ENCODE measurements at regions not wholly inside any gene's neighbourhood (a gene's known extent, or its start where the extent isn't known, plus 50 kb on each side); places are given as distances from the start of the nearest gene placed in this dataset.

- TF ChIP-seq ZNF232 (CRISPR knock-in tag; IDR thresholded peaks at IDR 0.05; ENCODE audit: borderline replicate concordance): peak; percentile 20; the same call in 1 of the 2 replicates
- TF ChIP-seq ZEB1 (IDR thresholded peaks at IDR 0.05; ENCODE audit: insufficient replicate concordance, low read depth): no peak
- TF ChIP-seq TFAP4 (IDR thresholded peaks at IDR 0.05; ENCODE audit: borderline replicate concordance, low read depth): peak; percentile 60
- TF ChIP-seq CHD4 (IDR thresholded peaks at IDR 0.05; ENCODE audit: borderline replicate concordance, low read length): no peak
- TF ChIP-seq ZNF451 (CRISPR knock-in tag; IDR thresholded peaks at IDR 0.05): peak; percentile 51; the same call in 1 of the 2 replicates
- 0 out of 2 replicates have a peak, but pooled peaks have one; percentile 53 for TF ChIP-seq ZBTB7B (CRISPR knock-in tag; IDR thresholded peaks at IDR 0.05)
- TF ChIP-seq ZNF501 (CRISPR knock-in tag; IDR thresholded peaks at IDR 0.05): peak; percentile 64
- TF ChIP-seq FOSL1 (CRISPR knock-in tag; IDR thresholded peaks at IDR 0.05; ENCODE audit: borderline replicate concordance): peak; percentile 70; the same call in 1 of the 2 replicates
- TF ChIP-seq, protein P1, sequence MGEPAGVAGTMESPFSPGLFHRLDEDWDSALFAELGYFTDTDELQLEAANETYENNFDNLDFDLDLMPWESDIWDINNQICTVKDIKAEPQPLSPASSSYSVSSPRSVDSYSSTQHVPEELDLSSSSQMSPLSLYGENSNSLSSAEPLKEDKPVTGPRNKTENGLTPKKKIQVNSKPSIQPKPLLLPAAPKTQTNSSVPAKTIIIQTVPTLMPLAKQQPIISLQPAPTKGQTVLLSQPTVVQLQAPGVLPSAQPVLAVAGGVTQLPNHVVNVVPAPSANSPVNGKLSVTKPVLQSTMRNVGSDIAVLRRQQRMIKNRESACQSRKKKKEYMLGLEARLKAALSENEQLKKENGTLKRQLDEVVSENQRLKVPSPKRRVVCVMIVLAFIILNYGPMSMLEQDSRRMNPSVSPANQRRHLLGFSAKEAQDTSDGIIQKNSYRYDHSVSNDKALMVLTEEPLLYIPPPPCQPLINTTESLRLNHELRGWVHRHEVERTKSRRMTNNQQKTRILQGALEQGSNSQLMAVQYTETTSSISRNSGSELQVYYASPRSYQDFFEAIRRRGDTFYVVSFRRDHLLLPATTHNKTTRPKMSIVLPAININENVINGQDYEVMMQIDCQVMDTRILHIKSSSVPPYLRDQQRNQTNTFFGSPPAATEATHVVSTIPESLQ (CRISPR knock-in tag; conservative IDR thresholded peaks at IDR 0.05): no peak
- peak; percentile 17; the same call in 1 of the 2 replicates for TF ChIP-seq ZNF792 (CRISPR knock-in tag; IDR thresholded peaks at IDR 0.05)
- TF ChIP-seq RNF2 (conservative IDR thresholded peaks at IDR 0.05; ENCODE audit: low read depth): no peak
- no peak for TF ChIP-seq MXD3 (CRISPR knock-in tag; IDR thresholded peaks at IDR 0.05)
- TF ChIP-seq GFI1 (CRISPR knock-in tag; IDR thresholded peaks at IDR 0.05; ENCODE audit: borderline replicate concordance): peak; percentile 83
- no peak for TF ChIP-seq KAT2B (IDR thresholded peaks at IDR 0.05; ENCODE audit: borderline replicate concordance, low read depth, low read length)
- no peak for TF ChIP-seq JARID2 (CRISPR knock-in tag; IDR thresholded peaks at IDR 0.05; ENCODE audit: insufficient replicate concordance)
- peak; percentile 25; the same call in 1 of the 2 replicates for TF ChIP-seq YEATS4 (CRISPR knock-in tag; IDR thresholded peaks at IDR 0.05; ENCODE audit: borderline replicate concordance)
- TF ChIP-seq ZNF891 (CRISPR knock-in tag; IDR thresholded peaks at IDR 0.05): no peak
- TF ChIP-seq ZBTB3 (CRISPR knock-in tag; IDR thresholded peaks at IDR 0.05; ENCODE audit: borderline replicate concordance, low read depth): 0 out of 2 replicates have a peak, but pooled peaks have one; percentile 26
- TF ChIP-seq SOX5 (CRISPR knock-in tag; IDR thresholded peaks at IDR 0.05; ENCODE audit: borderline replicate concordance): peak; percentile 79; the same call in 1 of the 2 replicates
- TF ChIP-seq, protein P2, sequence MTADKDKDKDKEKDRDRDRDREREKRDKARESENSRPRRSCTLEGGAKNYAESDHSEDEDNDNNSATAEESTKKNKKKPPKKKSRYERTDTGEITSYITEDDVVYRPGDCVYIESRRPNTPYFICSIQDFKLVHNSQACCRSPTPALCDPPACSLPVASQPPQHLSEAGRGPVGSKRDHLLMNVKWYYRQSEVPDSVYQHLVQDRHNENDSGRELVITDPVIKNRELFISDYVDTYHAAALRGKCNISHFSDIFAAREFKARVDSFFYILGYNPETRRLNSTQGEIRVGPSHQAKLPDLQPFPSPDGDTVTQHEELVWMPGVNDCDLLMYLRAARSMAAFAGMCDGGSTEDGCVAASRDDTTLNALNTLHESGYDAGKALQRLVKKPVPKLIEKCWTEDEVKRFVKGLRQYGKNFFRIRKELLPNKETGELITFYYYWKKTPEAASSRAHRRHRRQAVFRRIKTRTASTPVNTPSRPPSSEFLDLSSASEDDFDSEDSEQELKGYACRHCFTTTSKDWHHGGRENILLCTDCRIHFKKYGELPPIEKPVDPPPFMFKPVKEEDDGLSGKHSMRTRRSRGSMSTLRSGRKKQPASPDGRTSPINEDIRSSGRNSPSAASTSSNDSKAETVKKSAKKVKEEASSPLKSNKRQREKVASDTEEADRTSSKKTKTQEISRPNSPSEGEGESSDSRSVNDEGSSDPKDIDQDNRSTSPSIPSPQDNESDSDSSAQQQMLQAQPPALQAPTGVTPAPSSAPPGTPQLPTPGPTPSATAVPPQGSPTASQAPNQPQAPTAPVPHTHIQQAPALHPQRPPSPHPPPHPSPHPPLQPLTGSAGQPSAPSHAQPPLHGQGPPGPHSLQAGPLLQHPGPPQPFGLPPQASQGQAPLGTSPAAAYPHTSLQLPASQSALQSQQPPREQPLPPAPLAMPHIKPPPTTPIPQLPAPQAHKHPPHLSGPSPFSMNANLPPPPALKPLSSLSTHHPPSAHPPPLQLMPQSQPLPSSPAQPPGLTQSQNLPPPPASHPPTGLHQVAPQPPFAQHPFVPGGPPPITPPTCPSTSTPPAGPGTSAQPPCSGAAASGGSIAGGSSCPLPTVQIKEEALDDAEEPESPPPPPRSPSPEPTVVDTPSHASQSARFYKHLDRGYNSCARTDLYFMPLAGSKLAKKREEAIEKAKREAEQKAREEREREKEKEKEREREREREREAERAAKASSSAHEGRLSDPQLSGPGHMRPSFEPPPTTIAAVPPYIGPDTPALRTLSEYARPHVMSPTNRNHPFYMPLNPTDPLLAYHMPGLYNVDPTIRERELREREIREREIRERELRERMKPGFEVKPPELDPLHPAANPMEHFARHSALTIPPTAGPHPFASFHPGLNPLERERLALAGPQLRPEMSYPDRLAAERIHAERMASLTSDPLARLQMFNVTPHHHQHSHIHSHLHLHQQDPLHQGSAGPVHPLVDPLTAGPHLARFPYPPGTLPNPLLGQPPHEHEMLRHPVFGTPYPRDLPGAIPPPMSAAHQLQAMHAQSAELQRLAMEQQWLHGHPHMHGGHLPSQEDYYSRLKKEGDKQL (CRISPR knock-in tag; IDR thresholded peaks at IDR 0.05; ENCODE audit: low read depth): peak; percentile 73; the same call in 1 of the 2 replicates
- TF ChIP-seq SIN3A (IDR thresholded peaks at IDR 0.05; ENCODE audit: borderline replicate concordance, low read depth, low read length): peak; percentile 40; the same call in 1 of the 2 replicates
- peak; percentile 40 for TF ChIP-seq ONECUT2 (CRISPR knock-in tag; IDR thresholded peaks at IDR 0.05)
Measured at GRCh38 chr1:234963180-234963903, 165.3 kb downstream of the TOMM20 start (continued).
